ENCODE measurements at regions not wholly inside any gene's neighbourhood (a gene's known extent, or its start where the extent isn't known, plus 50 kb on each side); places are given as distances from the start of the nearest gene placed in this dataset.

- Histone ChIP-seq H3K36me3 (replicated peaks in 1 of 2; ENCODE audit: control insufficient read depth in 1 of 2, insufficient read depth in 2 of 2, low read length in 1 of 2) (no peaks in the 10 kb centered on the region), H3K4me1 (ENCODE audit: control insufficient read depth in 1 of 2, insufficient read depth in 2 of 2, low read depth in 1 of 2, low read length in 1 of 2) (peaks cover 0 to 5% of the 10 kb centered on the region in 2 experiments; a peak in 1 of 4 replicates), H3K9me2 (no peaks in the 10 kb centered on the region), H3K27ac (ENCODE audit: low read depth in 2 of 2, low read length in 1 of 2) (no peak overlapping the region), H3K4me2 (no peak overlapping the region), H3K4me3 (ENCODE audit: low read depth in 2 of 2, low read length in 1 of 2) (no peak overlapping the region), H3K9ac (no peak overlapping the region), H3F3A (replicated peaks; ENCODE audit: insufficient read depth) (no peaks in the 10 kb centered on the region), H2AFZ (ENCODE audit: low read depth) (no peak overlapping the region), H4K20me1 (ENCODE audit: insufficient read depth) (no peaks in the 10 kb centered on the region), H3K79me2 (ENCODE audit: insufficient read depth) (no peaks in the 10 kb centered on the region), H3K9me3 (no peaks in the 10 kb centered on the region), H3K27me3 (ENCODE audit: insufficient read depth) (no peaks in the 10 kb centered on the region)
- POLR2A ChIA-PET = no interaction called here
- CTCF ChIA-PET = no interaction called here
- TF ChIP-seq MEF2A (IDR thresholded peaks at IDR 0.05; ENCODE audit: borderline replicate concordance, low read depth) = no peak
- TF ChIP-seq ZBTB33 (IDR thresholded peaks at IDR 0.05; ENCODE audit: borderline replicate concordance, low read depth) = no peak
- TF ChIP-seq TCF12 (IDR thresholded peaks at IDR 0.05) = no peak
- TF ChIP-seq GABPA (IDR thresholded peaks at IDR 0.05; ENCODE audit: low read depth) = no peak
- TF ChIP-seq EP300 (IDR thresholded peaks at IDR 0.05; ENCODE audit: borderline replicate concordance in 1 of 2, low read depth in 1 of 2, low read length in 1 of 2) = no peak
- no peak for TF ChIP-seq FOXM1 (IDR thresholded peaks at IDR 0.05; ENCODE audit: low read depth)
- no peak for TF ChIP-seq CTCF (IDR thresholded peaks at IDR 0.05)
- no peak for TF ChIP-seq MXI1 (IDR thresholded peaks at IDR 0.05; ENCODE audit: low read depth, low read length)
- no peak for TF ChIP-seq RAD21 (IDR thresholded peaks at IDR 0.05; ENCODE audit: low read length)
- no peak for TF ChIP-seq REST (IDR thresholded peaks at IDR 0.05; ENCODE audit: low read depth, low read length)
- no peak for TF ChIP-seq USF2 (IDR thresholded peaks at IDR 0.05; ENCODE audit: borderline replicate concordance, low read depth, low read length)
- no peak for TF ChIP-seq PBX3 (IDR thresholded peaks at IDR 0.05)
- no peak for TF ChIP-seq GATA2 (CRISPR knock-in tag; IDR thresholded peaks at IDR 0.05)
- TF ChIP-seq FOSL2 (IDR thresholded peaks at IDR 0.05; ENCODE audit: borderline replicate concordance, low read depth) = no peak
- TF ChIP-seq NFIC (IDR thresholded peaks at IDR 0.05; ENCODE audit: borderline replicate concordance) = no peak
- no peak for TF ChIP-seq YY1 (IDR thresholded peaks at IDR 0.05; ENCODE audit: low read depth)
- TF ChIP-seq IRF3 (IDR thresholded peaks at IDR 0.05; ENCODE audit: low read depth, low read length) = no peak
- no peak for DNase-seq
- WGBS (ENCODE audit: low lambda C conversion rate) = 16% methylated on average over 3 of the region's 3 CpGs
These were observed 144.1 kb upstream of the WSCD2 start for GRCh38 chr12:107984973-107985372.

Data from SK-N-SH (cell line).